ENCODE measurements at regions not wholly inside any gene's neighbourhood (a gene's known extent, or its start where the extent isn't known, plus 50 kb on each side); places are given as distances from the start of the nearest gene placed in this dataset.
"Not testable (repeated sequence)": the region's sequence is repeated elsewhere in the genome, so short reads cannot be mapped to it uniquely, and the experiment has no call there.

DNA sequence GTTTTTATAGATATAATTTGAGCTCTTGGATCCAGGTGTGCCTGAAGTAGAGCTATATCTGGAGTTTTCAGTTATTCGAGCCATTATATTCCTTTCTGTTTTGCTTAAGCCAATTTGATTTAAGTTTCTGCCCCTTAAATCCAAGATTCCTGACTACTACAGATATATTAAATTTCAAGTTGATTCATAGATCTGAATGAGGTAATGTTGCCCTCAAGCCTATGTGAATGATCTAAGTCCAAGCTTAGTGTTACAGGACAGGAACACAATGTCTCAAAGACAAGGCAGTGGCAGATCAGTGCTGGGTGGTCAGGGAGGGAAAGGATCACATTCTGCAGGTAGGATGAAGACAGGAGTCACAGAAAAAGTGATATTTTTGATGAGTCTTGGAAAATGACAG lies 75.7 kb upstream of the CTBP2 start:
- no peak for DNase-seq (ENCODE audit: low read depth)
- TF ChIP-seq, protein P1, sequence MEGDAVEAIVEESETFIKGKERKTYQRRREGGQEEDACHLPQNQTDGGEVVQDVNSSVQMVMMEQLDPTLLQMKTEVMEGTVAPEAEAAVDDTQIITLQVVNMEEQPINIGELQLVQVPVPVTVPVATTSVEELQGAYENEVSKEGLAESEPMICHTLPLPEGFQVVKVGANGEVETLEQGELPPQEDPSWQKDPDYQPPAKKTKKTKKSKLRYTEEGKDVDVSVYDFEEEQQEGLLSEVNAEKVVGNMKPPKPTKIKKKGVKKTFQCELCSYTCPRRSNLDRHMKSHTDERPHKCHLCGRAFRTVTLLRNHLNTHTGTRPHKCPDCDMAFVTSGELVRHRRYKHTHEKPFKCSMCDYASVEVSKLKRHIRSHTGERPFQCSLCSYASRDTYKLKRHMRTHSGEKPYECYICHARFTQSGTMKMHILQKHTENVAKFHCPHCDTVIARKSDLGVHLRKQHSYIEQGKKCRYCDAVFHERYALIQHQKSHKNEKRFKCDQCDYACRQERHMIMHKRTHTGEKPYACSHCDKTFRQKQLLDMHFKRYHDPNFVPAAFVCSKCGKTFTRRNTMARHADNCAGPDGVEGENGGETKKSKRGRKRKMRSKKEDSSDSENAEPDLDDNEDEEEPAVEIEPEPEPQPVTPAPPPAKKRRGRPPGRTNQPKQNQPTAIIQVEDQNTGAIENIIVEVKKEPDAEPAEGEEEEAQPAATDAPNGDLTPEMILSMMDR (IDR thresholded peaks at IDR 0.05; ENCODE audit: control insufficient read depth, insufficient read depth, low read depth, low read length, missing control alignments) = no peak
- H3K4me3 ChIP-seq (ENCODE audit: control insufficient read depth, low read depth, low read length) = no peak overlapping the region

GRCh38 chr10:125235093-125236069 lies 75.0 kb upstream of the CTBP2 start:
- no peak overlapping the region for H3K4me3 ChIP-seq (ENCODE audit: control insufficient read depth, low read depth, low read length)

DNA sequence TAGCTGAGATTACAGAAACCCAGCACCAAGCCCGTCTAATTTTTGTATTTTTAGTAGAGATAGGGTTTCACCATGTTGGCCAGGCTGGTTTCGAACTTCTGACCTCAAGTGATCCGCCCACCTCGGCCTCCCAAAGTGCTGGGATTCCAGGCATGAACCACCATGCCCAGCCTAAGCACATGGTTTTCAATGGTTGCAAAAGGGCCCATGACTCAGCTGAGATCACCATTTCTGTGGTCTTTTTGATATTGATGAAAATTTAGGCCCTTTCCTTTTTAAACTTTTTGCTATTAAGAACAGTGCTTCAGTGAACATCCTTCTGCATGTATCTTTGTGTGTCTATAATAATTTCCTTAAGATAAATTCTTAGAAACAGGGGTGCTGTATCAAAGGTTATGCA lies 74.2 kb upstream of the CTBP2 start:
- DNase-seq (ENCODE audit: low read depth); H3K4me3 ChIP-seq (ENCODE audit: control insufficient read depth, low read depth, low read length): not testable (repeated sequence)

More at GRCh38 chr10:125235093-125236069, 75.0 kb upstream of the CTBP2 start:
- no peak for DNase-seq (ENCODE audit: low read depth)
- TF ChIP-seq, protein P1 (IDR thresholded peaks at IDR 0.05; ENCODE audit: control insufficient read depth, insufficient read depth, low read depth, low read length, missing control alignments) = no peak

DNA sequence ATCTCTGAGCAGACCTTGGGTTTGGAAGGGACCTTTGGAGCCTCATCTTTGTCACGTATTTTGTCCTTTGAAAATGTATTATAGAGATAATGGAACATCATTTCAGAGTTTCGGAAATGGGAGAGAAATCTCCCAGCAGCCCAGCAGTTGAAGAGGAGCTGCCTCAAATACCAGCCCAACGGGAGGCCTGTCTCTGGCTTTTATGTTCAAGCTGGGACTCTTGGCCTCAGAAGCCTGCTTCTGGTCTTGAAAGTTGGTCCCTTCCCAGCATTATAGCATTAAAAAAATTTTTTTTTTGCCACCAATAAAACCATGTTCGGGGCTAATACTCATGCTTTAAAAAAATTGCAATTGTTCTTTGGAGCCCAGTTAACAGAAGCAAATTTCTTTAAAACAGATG lies 73.4 kb upstream of the CTBP2 start:
- no peak overlapping the region for H3K4me3 ChIP-seq (ENCODE audit: control insufficient read depth, low read depth, low read length)
- DNase-seq (ENCODE audit: low read depth) = no peak
- TF ChIP-seq, protein P1 (IDR thresholded peaks at IDR 0.05; ENCODE audit: control insufficient read depth, insufficient read depth, low read depth, low read length, missing control alignments) = no peak

GRCh38 chr10:125232841-125233240 lies 72.5 kb upstream of the CTBP2 start:
- DNase-seq (ENCODE audit: low read depth) = no peak
- H3K4me3 ChIP-seq (ENCODE audit: control insufficient read depth, low read depth, low read length) = no peak overlapping the region
- TF ChIP-seq, protein P1 (IDR thresholded peaks at IDR 0.05; ENCODE audit: control insufficient read depth, insufficient read depth, low read depth, low read length, missing control alignments) = no peak

GRCh38 chr10:125231813-125232475 lies 71.6 kb upstream of the CTBP2 start:
- no peak for DNase-seq (ENCODE audit: low read depth)
- no peak overlapping the region for H3K4me3 ChIP-seq (ENCODE audit: control insufficient read depth, low read depth, low read length)
- TF ChIP-seq, protein P1 (IDR thresholded peaks at IDR 0.05; ENCODE audit: control insufficient read depth, insufficient read depth, low read depth, low read length, missing control alignments) = no peak

All from AG09309 (cell line).